HG02852 (cell line): ENCODE measurements at regions not wholly inside any gene's neighbourhood (a gene's known extent, or its start where the extent isn't known, plus 50 kb on each side); places are given as distances from the start of the nearest gene placed in this dataset.
"Not testable (repeated sequence)": the region's sequence is repeated elsewhere in the genome, so short reads cannot be mapped to it uniquely, and the experiment has no call there.

Experiments used
- ATAC-seq: cut with Tn5 transposase; IDR thresholded peaks from one replicate; pipeline ENCODE4 v1.9.1; 2021; ENCODE audit warnings: mild to moderate bottlenecking, moderate library complexity; ENCODE audit not compliant: unreplicated experiment

GRCh38 chr4:126986828-126987227 lies 645.9 kb upstream of the INTU start:
- no peak for ATAC-seq

- no peak for ATAC-seq
Measured at GRCh38 chr4:126991965-126992364, 640.8 kb upstream of the INTU start.

- ATAC-seq, result no peak
Measured at GRCh38 chr4:126992910-126993309, 639.8 kb upstream of the INTU start.

- no peak for ATAC-seq
Measured at GRCh38 chr4:126993351-126993750, 639.4 kb upstream of the INTU start.

DNA sequence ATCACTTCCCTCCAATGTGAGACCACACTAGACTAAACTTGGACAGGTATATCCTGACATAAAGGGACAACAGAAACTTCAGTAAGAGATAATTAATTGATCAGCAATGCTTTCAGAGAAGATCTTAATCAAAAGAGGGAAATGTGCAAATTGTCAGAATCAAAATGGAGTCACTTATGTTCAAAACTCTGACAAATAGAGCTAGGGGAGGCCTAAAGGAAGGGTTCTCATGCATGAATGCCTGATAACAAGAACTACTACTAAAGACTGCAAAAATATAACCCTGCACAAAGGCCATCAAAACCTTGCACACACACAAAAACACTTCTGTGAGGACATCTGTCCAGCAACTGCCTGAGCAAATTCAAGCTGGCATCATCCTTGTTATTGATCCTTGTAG lies 637.5 kb upstream of the INTU start:
- no peak for ATAC-seq

DNA sequence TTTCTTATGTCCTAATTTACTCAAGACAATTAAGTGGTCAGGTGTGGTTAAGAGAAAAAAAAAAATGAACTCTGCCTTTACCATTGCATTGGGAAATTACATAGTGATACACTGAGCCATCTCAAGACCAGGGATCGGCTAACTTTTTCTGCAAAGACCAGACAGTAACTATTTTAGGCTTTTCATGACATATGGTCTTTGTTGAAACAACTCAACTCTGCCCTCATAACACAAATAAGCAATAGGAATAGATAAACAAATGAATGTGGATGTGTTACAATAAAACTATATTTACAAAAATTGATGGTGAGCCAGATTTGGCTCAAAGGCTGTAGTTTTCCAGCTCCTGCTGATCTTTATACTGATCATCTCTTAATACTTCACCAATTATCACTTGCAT lies 632.6 kb upstream of the INTU start:
- no peak for ATAC-seq

- ATAC-seq, result no peak
Measured at GRCh38 chr4:127000846-127001245, 631.9 kb upstream of the INTU start.

DNA sequence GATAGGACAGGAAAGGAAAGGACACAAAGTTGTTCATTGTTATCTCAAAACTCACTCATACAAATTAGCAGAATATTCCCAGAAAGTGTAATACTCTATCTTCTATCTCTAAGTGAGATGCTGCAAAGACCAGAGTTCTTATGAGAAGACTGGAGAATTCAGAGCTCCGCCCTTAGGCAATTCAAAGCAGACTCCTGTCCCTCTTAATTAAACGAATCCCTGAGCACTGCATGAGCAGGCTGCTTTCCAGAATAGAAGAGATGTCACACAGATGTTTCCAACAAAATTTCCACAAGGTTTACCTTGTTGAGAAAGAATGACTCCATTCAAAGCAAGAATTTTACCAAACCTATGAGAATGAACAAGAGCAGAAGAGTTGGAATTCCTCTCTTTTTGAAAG lies 630.8 kb upstream of the INTU start:
- ATAC-seq, result no peak

DNA sequence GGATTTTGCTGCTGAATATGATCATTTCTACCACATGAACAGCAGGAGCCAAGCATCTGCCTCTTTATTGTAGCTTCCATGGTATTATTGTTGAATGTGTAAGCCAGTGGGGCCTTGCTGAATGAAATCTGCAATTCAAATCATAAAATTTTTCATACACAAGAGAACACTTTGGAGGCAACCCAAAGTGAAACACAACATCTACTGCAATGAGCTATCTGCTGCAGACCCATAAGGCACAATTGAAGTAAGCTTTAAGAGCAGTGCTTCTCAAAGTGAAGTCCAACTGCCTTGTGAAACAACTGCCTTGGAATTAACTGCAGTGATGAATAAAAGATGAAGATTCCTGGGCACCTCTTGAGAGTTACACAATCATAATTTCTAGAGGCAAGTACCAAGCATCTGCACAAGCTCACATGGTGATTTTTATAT lies 626.3 kb upstream of the INTU start:
- ATAC-seq, result no peak

DNA sequence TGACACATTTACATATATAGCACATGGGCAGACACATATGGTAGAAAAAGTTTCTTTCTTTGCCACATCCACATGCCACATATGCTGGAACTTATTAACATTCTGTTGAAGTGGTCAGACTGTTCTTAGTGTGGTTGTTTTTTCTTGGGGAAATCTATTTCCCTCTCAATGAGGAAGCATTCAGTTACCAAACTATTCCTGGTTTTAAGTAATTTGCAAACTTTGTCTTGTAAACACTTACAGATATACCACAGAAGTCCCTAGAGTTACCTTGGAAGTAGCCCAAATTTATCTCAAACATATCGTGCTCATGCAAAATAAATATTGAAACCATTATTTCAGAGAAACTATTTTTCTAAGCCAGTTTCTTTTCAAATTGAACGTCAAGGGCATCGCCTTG lies 625.5 kb upstream of the INTU start:
- ATAC-seq, result no peak

- no peak for ATAC-seq
Measured at GRCh38 chr4:127012549-127012948, 620.2 kb upstream of the INTU start.

DNA sequence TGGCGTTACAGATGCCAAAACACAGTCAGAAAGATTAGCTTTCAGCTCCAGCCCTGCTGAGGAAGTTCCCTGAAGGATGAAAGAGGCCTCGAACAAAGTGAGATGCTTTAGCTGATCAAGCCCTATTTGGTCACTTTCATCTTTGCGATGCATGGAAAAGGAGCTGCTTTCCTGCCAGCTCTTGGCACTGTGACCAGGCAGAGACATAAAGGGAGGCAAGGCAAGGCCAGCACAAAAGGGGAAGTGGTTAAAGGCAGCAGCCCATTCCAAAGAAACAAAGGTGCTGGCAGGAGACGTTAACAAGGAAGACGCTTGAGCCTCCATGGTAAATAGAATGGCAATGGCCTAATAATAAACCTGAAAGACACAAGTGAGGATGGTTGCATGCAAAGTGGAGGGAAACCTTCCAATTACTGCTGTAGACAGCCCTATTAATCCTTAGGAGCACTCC lies 617.1 kb upstream of the INTU start:
- ATAC-seq, result no peak

- ATAC-seq, result no peak
Measured at GRCh38 chr4:127018381-127018780, 614.4 kb upstream of the INTU start.

DNA sequence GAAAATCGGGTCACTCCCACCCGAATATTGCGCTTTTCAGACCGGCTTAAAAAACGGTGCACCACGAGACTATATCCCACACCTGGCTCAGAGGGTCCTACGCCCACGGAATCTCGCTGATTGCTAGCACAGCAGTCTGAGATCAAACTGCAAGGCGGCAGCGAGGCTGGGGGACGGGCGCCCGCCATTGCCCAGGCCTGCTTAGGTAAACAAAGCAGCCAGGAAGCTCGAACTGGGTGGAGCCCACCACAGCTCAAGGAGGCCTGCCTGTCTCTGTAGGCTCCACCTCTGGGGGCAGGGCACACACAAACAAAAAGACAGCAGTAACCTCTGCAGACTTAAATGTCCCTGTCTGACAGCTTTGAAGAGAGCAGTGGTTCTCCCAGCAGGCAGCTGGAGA lies 611.9 kb upstream of the INTU start:
- ATAC-seq, result not testable (repeated sequence)

- ATAC-seq, result no peak
Measured at GRCh38 chr4:127036296-127036695, 596.5 kb upstream of the INTU start.

DNA sequence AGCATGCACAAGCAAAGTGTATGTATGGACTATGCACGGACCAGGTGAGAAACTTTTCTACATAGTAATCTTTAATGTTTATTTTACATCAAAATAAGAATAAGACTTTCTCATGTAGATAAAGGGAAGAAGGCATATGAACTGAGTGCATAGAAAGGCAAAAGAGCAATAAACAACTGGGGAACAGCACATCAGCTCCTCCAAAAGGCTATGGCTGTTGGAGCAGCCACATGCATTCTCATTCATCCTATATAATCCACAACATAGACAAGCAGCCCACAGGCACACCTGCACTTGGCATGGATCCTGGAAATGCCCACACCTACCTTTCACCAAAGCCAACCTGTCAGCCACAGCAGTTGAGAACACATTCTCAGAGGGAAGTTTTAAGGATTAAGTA lies 586.9 kb upstream of the INTU start:
- no peak for ATAC-seq

GRCh38 chr4:127047930-127048329 lies 584.8 kb upstream of the INTU start:
- no peak for ATAC-seq

DNA sequence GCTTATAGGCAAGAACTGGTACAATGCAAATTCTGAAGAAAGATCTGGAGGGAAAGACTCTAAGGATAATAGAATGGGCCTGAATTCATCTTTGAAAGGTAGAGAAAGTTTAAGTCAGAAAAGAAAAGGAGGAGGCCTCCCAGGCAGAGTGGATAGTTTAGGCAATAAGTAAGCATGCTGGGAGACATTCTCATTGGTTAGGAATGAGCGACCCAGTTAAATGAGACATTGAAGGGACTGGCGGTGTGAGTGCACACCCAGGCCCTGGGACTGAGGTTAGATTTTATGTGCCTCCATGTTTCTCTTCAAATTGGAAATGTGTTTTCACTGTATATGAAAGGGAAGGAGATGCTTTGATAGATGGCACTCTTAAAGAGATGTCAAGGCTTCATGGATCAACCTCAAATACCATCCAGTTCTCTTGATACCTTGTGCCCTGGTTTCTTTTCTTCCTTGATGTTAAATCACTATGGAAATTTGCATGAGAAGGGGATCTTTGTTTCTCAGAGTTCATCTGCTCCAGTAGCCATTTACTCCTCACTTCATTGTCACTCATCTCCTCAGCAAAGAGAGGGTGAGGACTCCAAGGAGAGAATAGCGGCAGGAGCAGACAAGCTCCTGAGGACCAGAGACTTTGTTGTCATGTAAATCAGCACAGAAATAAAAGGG lies 584.2 kb upstream of the INTU start:
- no peak for ATAC-seq

GRCh38 chr4:127049526-127049925 lies 583.2 kb upstream of the INTU start:
- ATAC-seq, result no peak

GRCh38 chr4:127052742-127053141 lies 580.0 kb upstream of the INTU start:
- no peak for ATAC-seq

- ATAC-seq, result no peak
Measured at GRCh38 chr4:127055357-127055756, 577.4 kb upstream of the INTU start.

DNA sequence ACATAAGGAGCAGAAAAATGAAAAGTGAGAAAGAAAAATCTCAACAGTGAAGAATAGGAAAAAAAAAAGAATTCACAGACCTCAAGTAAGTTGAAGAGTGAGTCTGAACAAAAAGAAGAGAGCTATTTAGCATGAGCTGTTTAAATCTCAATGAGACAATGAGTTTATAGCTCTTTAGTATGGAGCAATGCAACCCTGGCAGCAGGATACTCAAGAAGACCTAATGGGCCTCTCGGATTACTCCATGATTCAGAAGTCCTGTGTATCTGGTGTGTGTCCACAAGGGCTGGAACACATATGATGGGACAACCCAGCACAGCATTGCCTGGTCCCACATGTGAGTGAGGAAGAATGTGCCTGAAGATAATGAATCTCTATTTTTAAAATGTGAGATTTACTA lies 563.1 kb upstream of the INTU start:
- no peak for ATAC-seq

DNA sequence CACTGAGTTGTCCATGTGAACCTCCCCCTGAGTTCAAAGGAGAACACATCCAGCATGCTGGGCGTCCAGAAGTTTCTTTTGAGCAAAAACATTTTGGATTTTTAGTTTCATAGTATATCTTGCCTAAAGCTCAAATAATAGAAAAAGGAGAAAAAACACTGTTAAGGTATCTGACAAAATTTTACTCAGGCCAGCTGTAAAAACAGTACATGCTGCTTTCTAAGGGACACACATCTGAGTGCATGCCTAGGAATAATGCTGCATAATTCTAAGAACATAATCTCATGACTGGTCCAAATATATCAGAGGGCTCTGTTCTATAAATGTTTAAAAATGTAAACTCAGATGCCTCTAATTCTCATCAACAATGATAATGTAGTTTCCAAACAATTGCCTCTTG lies 561.3 kb upstream of the INTU start:
- ATAC-seq, result no peak
